ENCODE measurements at regions not wholly inside any gene's neighbourhood (a gene's known extent, or its start where the extent isn't known, plus 50 kb on each side); places are given as distances from the start of the nearest gene placed in this dataset.

GRCh38 chr3:105197863-105198262, 168.8 kb upstream of the ALCAM start:
- ChIA-PET CTCF (interaction anchor here (0.8 kb wide), 1 partner anchor 21 kb away, joined by 3 read pairs; no protein-coding TSS in a partner anchor), POLR2A (no interaction called here)
- TF ChIP-seq CTCF (IDR thresholded peaks at IDR 0.05; ENCODE audit: control extremely low read depth, extremely low read depth, low read depth, missing control alignments), result no peak
- no peak for DNase-seq (ENCODE audit: extremely low spot score)

- no peak for TF ChIP-seq CTCF (IDR thresholded peaks at IDR 0.05; ENCODE audit: control extremely low read depth, extremely low read depth, low read depth, missing control alignments)
- ChIA-PET POLR2A (no interaction called here), CTCF (no interaction called here)
- DNase-seq (ENCODE audit: extremely low spot score), result no peak
Observed at GRCh38 chr3:105199217-105199616, 167.5 kb upstream of the ALCAM start.

DNA sequence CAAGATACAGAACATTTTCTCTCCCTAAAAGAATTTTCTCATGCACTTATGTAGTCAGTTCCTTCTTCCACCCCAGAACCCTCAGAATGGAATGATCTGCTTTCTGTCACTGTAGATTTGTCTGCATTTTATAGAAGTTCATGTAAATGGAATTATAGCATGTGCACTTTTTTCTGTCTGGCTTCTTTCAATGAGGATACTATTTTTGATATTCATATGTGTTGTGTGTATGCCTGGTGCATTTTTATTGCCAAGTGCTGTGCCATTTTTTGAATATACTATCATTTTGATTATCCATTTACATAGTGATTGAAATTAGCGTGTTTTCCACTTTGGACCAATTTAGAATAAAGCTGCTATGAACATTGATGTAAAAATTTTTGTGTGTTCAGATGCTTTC, 156.6 kb upstream of the ALCAM start:
- DNase-seq (ENCODE audit: extremely low spot score), result no peak
- no peak for TF ChIP-seq CTCF (IDR thresholded peaks at IDR 0.05; ENCODE audit: control extremely low read depth, extremely low read depth, low read depth, missing control alignments)
- ChIA-PET POLR2A (no interaction called here), CTCF (no interaction called here)

DNA sequence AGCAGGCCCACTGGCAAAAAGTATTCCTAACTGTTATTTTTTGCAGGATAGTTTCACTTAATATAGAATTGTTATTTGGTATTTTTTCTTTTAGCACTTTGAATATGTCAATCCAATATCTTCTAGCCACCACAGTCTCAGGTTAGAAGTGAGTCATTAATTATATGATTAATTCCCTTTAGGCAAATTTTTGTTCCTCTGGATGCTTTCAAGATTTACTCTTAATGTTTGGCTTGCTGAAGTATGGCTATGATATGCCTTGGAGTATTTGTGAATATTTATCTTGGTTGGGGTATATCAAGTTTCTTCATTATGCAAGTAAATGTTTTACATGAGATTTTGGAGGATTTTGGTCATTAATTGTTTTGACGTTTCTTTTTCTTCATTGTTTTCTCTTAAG, 152.1 kb upstream of the ALCAM start:
- TF ChIP-seq CTCF (IDR thresholded peaks at IDR 0.05; ENCODE audit: control extremely low read depth, extremely low read depth, low read depth, missing control alignments), result no peak
- CTCF ChIA-PET, result interaction anchor here (1.0 kb wide), 1 partner anchor 14 kb away, joined by 3 read pairs; no protein-coding TSS in a partner anchor
- POLR2A ChIA-PET, result no interaction called here
- no peak for DNase-seq (ENCODE audit: extremely low spot score)

DNA sequence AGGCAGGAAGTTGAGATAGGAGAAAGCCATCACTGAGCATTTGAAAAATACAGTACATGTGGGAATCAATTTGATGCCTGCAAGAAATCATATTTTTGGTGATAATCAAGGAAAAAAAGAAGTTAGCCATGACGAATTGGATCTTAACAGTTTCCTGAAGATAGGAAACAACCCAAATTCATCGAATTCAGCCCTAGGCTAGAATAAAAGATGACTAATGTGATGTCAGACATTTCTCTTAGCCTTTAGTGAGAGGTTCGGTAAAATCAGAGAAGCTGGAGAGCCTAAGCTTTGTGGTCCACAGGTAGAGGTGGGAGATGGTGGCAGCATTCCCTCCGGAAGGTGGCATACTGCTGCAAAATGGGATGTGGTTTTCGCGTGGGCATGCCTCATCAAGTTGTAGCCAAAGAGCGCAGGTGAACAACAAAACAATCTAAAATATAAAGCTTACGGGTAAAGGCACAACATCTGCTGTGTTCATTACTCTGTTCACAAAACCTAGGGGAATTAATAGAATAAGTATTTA, 144.1 kb upstream of the ALCAM start:
- POLR2A ChIA-PET, result no interaction called here

GRCh38 chr3:105223815-105224214, 142.9 kb upstream of the ALCAM start:
- POLR2A ChIA-PET, result no interaction called here
- CTCF ChIA-PET, result no interaction called here
- DNase-seq (ENCODE audit: extremely low spot score), result no peak
- TF ChIP-seq CTCF (IDR thresholded peaks at IDR 0.05; ENCODE audit: control extremely low read depth, extremely low read depth, low read depth, missing control alignments), result no peak

More for the DNA sequence above, 144.1 kb upstream of the ALCAM start:
- DNase-seq (ENCODE audit: extremely low spot score), result no peak
- CTCF ChIA-PET, result no interaction called here
- no peak for TF ChIP-seq CTCF (IDR thresholded peaks at IDR 0.05; ENCODE audit: control extremely low read depth, extremely low read depth, low read depth, missing control alignments)

DNA sequence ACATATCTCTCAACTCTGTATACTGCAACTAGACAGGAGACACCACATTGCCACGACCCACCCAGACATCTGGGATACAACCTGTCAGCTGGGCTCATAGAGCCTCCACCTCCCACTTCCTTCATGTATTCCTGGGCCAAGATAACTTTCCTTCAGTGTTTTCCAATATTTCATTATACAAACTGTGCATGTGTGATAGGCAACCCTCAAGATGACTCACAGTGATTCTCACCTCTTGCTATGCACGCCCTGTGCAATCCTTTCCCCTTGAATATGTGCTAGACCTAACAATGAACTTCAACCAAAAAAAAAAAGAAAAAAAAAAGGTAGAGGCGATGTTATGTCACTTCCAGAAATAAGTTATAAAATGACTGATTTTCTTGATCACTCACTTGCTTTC, 138.0 kb upstream of the ALCAM start:
- ChIA-PET POLR2A (no interaction called here), CTCF (interaction anchor here (1.2 to 1.4 kb wide), 3 partner anchors 14 to 218 kb away, joined by 3 read pairs; no protein-coding TSS in a partner anchor)
- no peak for TF ChIP-seq CTCF (IDR thresholded peaks at IDR 0.05; ENCODE audit: control extremely low read depth, extremely low read depth, low read depth, missing control alignments)
- no peak for DNase-seq (ENCODE audit: extremely low spot score)

All from GM10248 (cell line).